HG03095 (cell line): ENCODE measurements at regions not wholly inside any gene's neighbourhood (a gene's known extent, or its start where the extent isn't known, plus 50 kb on each side); places are given as distances from the start of the nearest gene placed in this dataset.

Experiments used
- ATAC-seq: cut with Tn5 transposase; IDR thresholded peaks from one replicate; pipeline ENCODE4 v1.9.1; 2021; ENCODE audit warnings: moderate library complexity; ENCODE audit not compliant: unreplicated experiment

GRCh38 chr3:176969066-176969465 lies 228.2 kb downstream of the TBL1XR1 start:
- ATAC-seq: no peak

- no peak for ATAC-seq
Measured at GRCh38 chr3:176968631-176969030, 228.7 kb downstream of the TBL1XR1 start.

GRCh38 chr3:176967522-176967921 lies 229.8 kb downstream of the TBL1XR1 start:
- ATAC-seq: no peak

- no peak for ATAC-seq
Measured at GRCh38 chr3:176964661-176965060, 232.6 kb downstream of the TBL1XR1 start.

GRCh38 chr3:176961916-176962315 lies 235.4 kb downstream of the TBL1XR1 start:
- no peak for ATAC-seq

- ATAC-seq: no peak
Measured at GRCh38 chr3:176959867-176960266, 237.4 kb downstream of the TBL1XR1 start.

- no peak for ATAC-seq
Measured at GRCh38 chr3:176958560-176958959, 238.7 kb downstream of the TBL1XR1 start.

- ATAC-seq: no peak
Measured at GRCh38 chr3:176954517-176954916, 242.8 kb downstream of the TBL1XR1 start.

GRCh38 chr3:176953106-176954060 lies 243.9 kb downstream of the TBL1XR1 start:
- ATAC-seq: no peak

GRCh38 chr3:176951586-176952292 lies 245.5 kb downstream of the TBL1XR1 start:
- ATAC-seq: no peak

- no peak for ATAC-seq
Measured at GRCh38 chr3:176951144-176951543, 246.1 kb downstream of the TBL1XR1 start.

GRCh38 chr3:176950743-176951142 lies 246.5 kb downstream of the TBL1XR1 start:
- no peak for ATAC-seq

- ATAC-seq: no peak
Measured at GRCh38 chr3:176948151-176948550, 249.1 kb downstream of the TBL1XR1 start.

- no peak for ATAC-seq
Measured at GRCh38 chr3:176946202-176946601, 251.1 kb downstream of the TBL1XR1 start.

GRCh38 chr3:176942305-176942704 lies 255.0 kb downstream of the TBL1XR1 start:
- no peak for ATAC-seq

- no peak for ATAC-seq
Measured at GRCh38 chr3:176941689-176942088, 255.6 kb downstream of the TBL1XR1 start.

GRCh38 chr3:176939022-176939817 lies 258.1 kb downstream of the TBL1XR1 start:
- peak; percentile 97 for ATAC-seq

GRCh38 chr3:176937994-176938393 lies 259.3 kb downstream of the TBL1XR1 start:
- no peak for ATAC-seq

- ATAC-seq: no peak
Measured at GRCh38 chr3:176937541-176937940, 259.7 kb downstream of the TBL1XR1 start.

GRCh38 chr3:176935194-176935888 lies 261.9 kb downstream of the TBL1XR1 start:
- ATAC-seq: no peak

- ATAC-seq: no peak
Measured at GRCh38 chr3:176934698-176935097, 262.6 kb downstream of the TBL1XR1 start.
